HG03469 (cell line): ENCODE measurements at regions not wholly inside any gene's neighbourhood (a gene's known extent, or its start where the extent isn't known, plus 50 kb on each side); places are given as distances from the start of the nearest gene placed in this dataset.

Experiments used
- ATAC-seq: cut with Tn5 transposase; IDR thresholded peaks from one replicate; pipeline ENCODE4 v1.9.1; 2021; ENCODE audit warnings: mild to moderate bottlenecking, moderate library complexity, moderate number of reproducible peaks; ENCODE audit not compliant: unreplicated experiment

- no peak for ATAC-seq
Measured at GRCh38 chr20:6439737-6440442, 317.1 kb upstream of the FERMT1 start.

GRCh38 chr20:6434131-6434530 lies 311.3 kb upstream of the FERMT1 start:
- no peak for ATAC-seq

GRCh38 chr20:6430381-6430780 lies 307.6 kb upstream of the FERMT1 start:
- no peak for ATAC-seq

- ATAC-seq: no peak
Measured at GRCh38 chr20:6426287-6426891, 303.6 kb upstream of the FERMT1 start.

GRCh38 chr20:6421321-6422248 lies 298.8 kb upstream of the FERMT1 start:
- ATAC-seq: no peak

GRCh38 chr20:6420336-6420735 lies 297.5 kb upstream of the FERMT1 start:
- ATAC-seq: no peak

- no peak for ATAC-seq
Measured at GRCh38 chr20:6418732-6419131, 295.9 kb upstream of the FERMT1 start.

- ATAC-seq: no peak
Measured at GRCh38 chr20:6416371-6416770, 293.5 kb upstream of the FERMT1 start.

GRCh38 chr20:6411651-6412050 lies 288.8 kb upstream of the FERMT1 start:
- ATAC-seq: no peak

GRCh38 chr20:6410721-6411120 lies 287.9 kb upstream of the FERMT1 start:
- no peak for ATAC-seq

GRCh38 chr20:6407163-6407562 lies 284.3 kb upstream of the FERMT1 start:
- no peak for ATAC-seq

GRCh38 chr20:6401893-6402557 lies 279.2 kb upstream of the FERMT1 start:
- ATAC-seq: no peak

GRCh38 chr20:6397115-6397514 lies 274.3 kb upstream of the FERMT1 start:
- no peak for ATAC-seq

- ATAC-seq: no peak
Measured at GRCh38 chr20:6395695-6396094, 272.9 kb upstream of the FERMT1 start.

- ATAC-seq: no peak
Measured at GRCh38 chr20:6388671-6389197, 265.9 kb upstream of the FERMT1 start.

- no peak for ATAC-seq
Measured at GRCh38 chr20:6384956-6385486, 262.2 kb upstream of the FERMT1 start.

- no peak for ATAC-seq
Measured at GRCh38 chr20:6384380-6384779, 261.6 kb upstream of the FERMT1 start.

GRCh38 chr20:6381887-6382286 lies 259.1 kb upstream of the FERMT1 start:
- ATAC-seq: no peak

GRCh38 chr20:6362245-6362644 lies 239.4 kb upstream of the FERMT1 start:
- ATAC-seq: no peak

GRCh38 chr20:6360766-6361165 lies 237.9 kb upstream of the FERMT1 start:
- ATAC-seq: no peak
